ENCODE measurements at regions not wholly inside any gene's neighbourhood (a gene's known extent, or its start where the extent isn't known, plus 50 kb on each side); places are given as distances from the start of the nearest gene placed in this dataset.

DNA sequence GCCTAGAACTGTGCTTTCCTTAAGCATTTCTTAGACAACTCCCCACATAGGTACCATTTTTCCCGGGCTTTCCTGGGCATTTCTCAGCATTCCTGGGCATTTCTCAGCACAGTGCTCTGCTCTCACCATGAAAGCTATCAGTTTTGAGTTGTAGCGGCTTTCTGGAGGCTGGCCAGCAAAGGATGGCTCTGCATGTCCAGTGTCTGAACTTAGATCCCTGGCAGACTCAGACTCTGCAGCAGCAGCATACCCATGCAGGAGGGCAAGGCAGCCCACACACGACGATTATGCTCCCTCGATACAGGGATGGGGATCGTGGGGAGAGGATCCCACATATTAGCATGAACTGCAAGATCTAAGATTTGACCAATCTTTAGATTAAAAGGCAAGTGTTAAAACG lies 248.9 kb upstream of the MKI67 start:
- DNase-seq (ENCODE audit: low spot score): no peak

GRCh38 chr10:128377364-128377987 lies 251.3 kb upstream of the MKI67 start:
- no peak for DNase-seq (ENCODE audit: low spot score)

DNA sequence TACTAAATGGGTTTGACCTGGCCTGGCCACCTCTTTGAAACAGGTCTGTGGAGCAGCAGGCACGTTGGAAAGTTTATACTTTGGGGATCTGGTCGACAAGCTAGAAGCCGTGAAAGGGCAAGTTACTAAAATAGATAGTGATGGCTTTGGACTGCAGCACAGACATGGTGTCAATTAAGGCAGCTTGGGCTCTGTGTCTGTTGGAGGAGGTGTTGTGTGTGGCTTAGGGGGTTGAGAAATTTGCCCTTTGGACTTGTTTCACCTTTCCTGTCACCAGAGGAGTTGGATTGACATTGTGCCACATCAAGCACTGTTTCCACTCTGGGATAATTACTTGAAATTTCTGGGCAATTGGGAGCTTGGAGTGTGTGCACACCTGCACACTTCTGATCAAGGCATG lies 251.8 kb upstream of the MKI67 start:
- DNase-seq (ENCODE audit: low spot score): no peak

DNA sequence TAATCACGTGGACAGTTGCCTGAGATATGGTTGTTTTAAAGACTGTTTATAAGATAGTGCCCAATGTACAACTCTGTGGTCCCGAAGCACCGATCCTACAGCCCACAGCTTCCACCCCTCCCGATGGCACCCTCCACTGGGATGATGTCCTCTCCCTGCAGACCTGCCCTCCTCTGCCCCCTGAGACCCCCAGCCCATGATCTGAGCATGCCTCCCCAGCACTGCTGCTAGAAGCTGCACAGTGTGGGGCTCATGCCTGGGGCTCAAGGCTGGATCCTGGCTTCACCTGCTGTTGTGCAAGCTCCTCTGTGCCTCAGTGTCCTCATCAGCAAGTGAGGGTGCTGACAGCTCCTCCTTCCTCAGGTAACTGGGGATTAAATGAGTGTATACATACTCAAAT lies 254.7 kb upstream of the MKI67 start:
- no peak for DNase-seq (ENCODE audit: low spot score)

DNA sequence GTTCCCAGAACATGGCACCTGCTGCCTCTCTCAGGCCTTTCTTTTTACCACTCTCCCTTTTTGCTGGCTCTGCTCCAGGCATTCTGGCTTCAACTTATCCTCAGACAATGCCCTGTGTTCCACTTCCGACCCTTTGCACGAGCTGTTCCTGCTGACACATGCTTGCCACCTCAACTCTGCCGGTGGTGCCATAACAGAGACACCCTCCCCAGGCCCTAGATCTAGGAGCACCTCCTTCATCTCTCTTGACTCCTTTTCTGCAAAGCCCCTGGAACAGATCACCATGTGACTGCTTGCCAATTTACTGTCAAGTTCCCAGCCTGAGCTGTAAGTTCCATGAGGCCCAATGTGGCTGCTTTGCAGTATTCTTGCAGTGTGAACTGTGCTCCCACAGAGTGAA lies 256.0 kb upstream of the MKI67 start:
- DNase-seq (ENCODE audit: low spot score): no peak

- no peak for DNase-seq (ENCODE audit: low spot score)
These were observed 258.6 kb upstream of the MKI67 start for GRCh38 chr10:128384831-128385230.

DNA sequence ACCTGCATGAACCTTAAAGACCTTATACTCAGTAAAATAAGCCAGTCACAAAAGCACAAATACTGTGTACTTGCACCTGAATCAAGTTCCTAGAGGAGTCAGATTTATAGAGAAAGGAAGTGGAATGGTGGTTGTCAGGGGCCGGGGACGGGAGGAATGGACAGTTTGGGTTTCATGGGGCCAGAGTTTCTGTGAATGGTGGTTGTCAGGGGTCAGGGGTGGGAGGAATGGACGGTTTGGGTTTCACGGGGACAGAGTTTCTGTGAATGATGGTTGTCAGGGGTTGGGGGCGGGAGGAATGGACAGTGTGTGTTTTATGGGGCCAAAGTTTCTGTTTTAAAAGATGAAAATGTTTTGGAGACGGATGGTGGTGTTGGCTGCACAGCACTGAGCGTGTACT lies 260.0 kb upstream of the MKI67 start:
- no peak for DNase-seq (ENCODE audit: low spot score)

GRCh38 chr10:128386816-128387604 lies 260.8 kb upstream of the MKI67 start:
- DNase-seq (ENCODE audit: low spot score): no peak

DNA sequence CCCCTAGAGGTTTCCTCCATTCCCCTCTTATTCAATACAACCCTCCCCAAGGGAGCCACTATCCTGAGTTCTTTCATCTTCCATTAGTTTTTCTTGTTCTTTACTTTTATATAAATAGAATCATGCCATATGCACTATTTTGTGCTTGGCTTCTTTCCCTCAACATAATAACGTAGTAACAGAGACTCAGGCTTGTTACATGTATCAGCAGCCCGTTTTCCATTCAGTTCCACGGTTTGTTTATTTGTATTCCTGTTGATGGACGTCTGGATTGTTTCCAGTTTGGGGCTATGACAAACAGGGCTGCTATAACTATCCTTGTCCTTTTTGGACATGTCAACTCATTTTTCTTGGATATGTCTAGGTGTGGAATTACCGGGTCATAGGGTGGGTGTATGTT lies 264.4 kb upstream of the MKI67 start:
- DNase-seq (ENCODE audit: low spot score): no peak

DNA sequence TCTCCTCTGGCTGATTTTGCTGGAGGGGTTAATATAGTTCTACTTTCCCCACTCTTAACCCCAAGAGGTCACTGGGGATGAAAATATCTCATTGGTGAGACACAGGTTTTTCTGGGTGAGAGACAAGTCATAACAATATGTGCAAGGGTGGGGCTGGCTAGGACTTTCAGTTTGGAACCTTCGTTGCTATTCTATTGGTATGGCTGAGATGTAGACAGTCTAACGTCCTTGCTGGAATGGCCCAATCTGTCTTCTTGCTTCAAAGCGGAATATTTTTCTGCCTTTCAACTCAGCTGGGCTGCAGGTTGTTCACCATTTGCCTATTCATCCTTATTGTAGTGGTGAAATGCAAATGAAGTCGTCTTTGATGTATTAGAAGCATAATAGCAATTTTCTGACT lies 267.3 kb upstream of the MKI67 start:
- no peak for DNase-seq (ENCODE audit: low spot score)

- no peak for DNase-seq (ENCODE audit: low spot score)
These were observed 271.9 kb upstream of the MKI67 start for GRCh38 chr10:128398118-128398517.

- DNase-seq (ENCODE audit: low spot score): no peak
These were observed 272.8 kb upstream of the MKI67 start for GRCh38 chr10:128398999-128399398.

- no peak for DNase-seq (ENCODE audit: low spot score)
These were observed 274.3 kb upstream of the MKI67 start for GRCh38 chr10:128400564-128400963.

DNA sequence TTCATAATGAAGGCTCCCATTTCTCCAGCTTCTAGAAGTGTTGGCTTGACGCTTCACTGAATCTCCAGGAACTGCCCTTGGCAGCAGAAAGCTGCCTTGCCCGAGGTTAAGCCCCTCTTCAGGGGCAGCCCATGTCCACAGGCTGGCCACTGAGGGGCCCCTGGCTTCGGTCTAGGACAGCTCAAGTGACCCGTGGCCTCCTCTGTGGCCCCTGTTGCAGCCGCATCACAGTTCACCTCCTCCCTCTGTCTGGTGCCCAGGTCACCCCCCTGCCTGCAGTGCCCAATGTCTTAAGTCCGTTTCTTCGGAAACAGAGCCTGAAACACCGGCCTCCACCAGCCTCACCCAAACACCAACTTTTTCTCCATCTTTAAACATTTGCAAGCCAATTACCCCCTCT lies 279.2 kb upstream of the MKI67 start:
- no peak for DNase-seq (ENCODE audit: low spot score)

- no peak for DNase-seq (ENCODE audit: low spot score)
These were observed 285.4 kb upstream of the MKI67 start for GRCh38 chr10:128411643-128412042.

- DNase-seq (ENCODE audit: low spot score): no peak
These were observed 288.3 kb upstream of the MKI67 start for GRCh38 chr10:128414568-128414967.

DNA sequence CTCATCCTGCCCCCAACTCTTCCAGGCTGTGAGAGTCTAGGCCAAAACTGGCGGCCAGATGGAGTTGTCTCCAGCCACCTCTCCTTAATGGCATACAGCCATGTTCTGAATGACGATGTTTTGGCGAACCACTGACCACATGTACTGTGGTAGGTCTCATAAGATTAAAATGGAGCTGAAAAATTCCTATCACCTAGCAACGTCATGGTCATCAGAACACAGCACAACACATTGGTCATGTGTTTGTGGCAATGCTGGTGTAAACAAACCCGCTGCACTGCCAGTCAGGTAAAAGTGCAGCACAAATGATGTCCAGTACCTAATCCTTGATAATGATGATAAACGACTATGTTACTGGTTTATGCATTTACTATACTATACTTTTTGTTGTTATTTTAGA lies 290.0 kb upstream of the MKI67 start:
- DNase-seq (ENCODE audit: low spot score): no peak

DNA sequence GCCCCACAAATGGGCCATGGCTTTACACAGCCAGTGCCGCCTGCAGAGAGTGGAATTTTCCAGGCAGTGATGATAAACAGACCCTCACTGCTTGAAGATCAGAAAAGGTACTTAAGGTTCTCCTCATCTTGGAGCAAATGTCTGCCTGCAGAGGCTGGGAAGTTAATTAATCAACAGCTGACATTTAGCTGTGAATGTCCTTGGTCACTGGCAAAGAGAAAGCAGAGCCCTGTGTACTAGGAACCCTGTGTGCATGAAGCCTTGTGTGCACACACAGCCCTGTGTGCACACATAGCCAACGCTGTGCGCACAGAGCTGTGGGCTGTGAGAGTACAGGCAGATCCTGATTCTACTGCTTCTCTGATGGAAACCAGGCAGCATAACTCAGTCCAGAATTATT lies 291.6 kb upstream of the MKI67 start:
- DNase-seq (ENCODE audit: low spot score): no peak

DNA sequence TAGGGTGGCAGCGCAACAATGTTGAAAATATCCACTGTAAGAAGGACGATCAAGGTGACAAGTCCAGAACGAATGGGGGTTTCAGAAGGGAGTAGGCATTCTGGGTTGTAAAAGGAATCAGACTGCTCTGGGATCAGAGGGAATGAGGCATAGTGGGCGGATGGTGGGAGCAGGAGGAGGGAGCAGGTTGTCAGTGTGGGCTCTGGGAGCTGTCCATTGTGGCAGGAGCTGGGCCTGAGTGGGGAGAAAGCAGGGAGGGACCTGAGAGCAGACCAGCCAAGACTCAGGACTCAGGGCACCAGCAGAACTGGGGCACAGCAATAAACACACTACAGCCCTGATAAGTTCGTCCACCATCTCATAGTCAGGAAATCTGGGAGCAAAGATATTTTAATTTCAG lies 292.6 kb upstream of the MKI67 start:
- no peak for DNase-seq (ENCODE audit: low spot score)

DNA sequence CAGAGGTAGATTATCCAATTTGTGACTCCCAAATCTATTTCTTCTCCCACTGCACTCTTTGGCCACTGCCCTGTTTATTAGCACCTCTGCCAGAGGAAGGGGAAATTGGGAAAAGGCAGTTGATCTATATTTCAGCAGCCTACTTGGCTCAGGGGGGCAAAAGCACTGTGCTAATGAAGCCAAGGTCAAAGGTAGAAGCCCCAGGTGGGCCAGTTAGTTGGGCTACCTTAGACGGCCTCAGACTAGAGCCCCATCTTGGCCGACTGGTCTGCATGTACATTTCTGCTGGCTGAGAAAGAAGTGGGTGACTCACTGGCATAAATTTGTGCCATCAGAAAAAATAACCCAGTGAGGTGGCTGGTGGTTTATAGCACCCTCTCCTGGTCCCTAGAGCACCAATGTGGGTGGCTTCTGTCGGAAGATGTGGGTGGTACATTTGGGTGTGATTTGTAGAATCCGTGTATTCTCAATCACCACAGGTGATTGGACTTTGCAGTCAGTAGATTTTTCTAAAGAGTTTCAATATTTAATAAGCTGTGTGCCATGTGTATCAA lies 293.3 kb upstream of the MKI67 start:
- no peak for DNase-seq (ENCODE audit: low spot score)

DNA sequence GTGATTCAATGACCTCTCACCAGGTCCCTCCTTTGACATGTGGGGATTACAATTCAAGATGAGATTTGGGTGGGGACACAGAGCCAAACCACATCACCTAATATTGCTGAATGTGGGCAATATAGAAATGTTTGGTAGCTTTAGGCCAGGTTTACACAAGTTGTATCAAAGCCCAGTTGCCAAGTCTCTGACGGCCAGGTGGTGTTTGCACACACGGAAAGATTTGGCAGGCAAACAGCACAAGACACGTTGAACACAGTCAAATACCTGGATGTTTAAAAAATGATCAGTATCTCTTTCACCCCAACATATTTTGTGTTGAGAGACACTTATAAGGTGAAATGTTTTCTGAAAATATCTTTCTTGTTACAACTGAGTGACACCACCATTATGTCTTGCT lies 294.4 kb upstream of the MKI67 start:
- no peak for DNase-seq (ENCODE audit: low spot score)

- no peak for DNase-seq (ENCODE audit: low spot score)
These were observed 295.3 kb upstream of the MKI67 start for GRCh38 chr10:128421371-128422160.

GRCh38 chr10:128422190-128422589 lies 296.0 kb upstream of the MKI67 start:
- DNase-seq (ENCODE audit: low spot score): no peak
